Tibial nerve (tissue), 3 donors: ENCODE measurements at regions not wholly inside any gene's neighbourhood (a gene's known extent, or its start where the extent isn't known, plus 50 kb on each side); places are given as distances from the start of the nearest gene placed in this dataset.

Experiments used
- CTCF ChIP-seq, 5 experiments: fragments of 200-600 bp in 3 of 5; fragments of 450-650 bp in 2 of 5; sonication (generic) in 3 of 5; IDR thresholded peaks; one replicate each; pipeline ENCODE4 v1.5.1; 2016 to 2019; ENCODE audit warnings: antibody characterized with exemption in 5 of 5, mild to moderate bottlenecking in 3 of 5, moderate library complexity in 2 of 5
- POLR2A ChIP-seq, 2 donors: fragments of 450-650 bp; IDR thresholded peaks; one replicate each; pipeline ENCODE4 v1.6.1; 2017; ENCODE audit warnings: antibody characterized with exemption in 2 of 2, mild to moderate bottlenecking in 2 of 2, moderate library complexity in 2 of 2

DNA sequence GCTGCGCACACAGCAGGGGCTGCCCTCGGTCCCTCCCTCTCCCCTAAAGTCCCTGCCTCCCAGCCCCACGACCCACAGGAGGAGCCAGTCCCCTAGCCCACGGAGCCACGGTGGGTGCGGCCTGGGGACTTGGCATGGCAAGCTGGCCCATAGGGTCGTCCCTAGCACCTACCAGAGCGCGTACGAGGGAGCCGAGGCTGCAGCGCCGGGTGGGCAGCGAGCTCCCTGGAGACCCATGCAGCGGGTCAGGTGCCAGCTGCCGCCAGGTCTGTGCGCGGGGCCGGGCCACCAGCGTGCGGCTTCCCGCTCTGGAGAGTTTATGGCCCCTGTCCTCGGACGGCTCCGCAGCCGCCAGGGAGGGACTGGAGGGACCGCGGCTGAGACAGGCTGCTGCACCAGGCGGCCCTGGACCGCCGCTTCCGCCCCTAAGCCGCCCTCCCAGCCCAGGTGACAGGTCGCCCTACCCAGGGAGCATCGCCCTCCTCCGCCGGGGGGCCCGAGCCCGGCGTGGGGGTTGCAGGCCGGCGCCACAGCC lies 273.6 kb downstream of the CCDC74A start:
- TF ChIP-seq CTCF (IDR thresholded peaks at IDR 0.05) (no peak), POLR2A (IDR thresholded peaks at IDR 0.05) (no peak)
